Stimulated activated CD8-positive, alpha-beta memory T cell treated with anti-CD3 and anti-CD28 coated beads, Interleukin-7, amount 100 ng/mL, for 1 hour (primary cell): ENCODE measurements at regions not wholly inside any gene's neighbourhood (a gene's known extent, or its start where the extent isn't known, plus 50 kb on each side); places are given as distances from the start of the nearest gene placed in this dataset.

Experiments used
- DNase-seq, 2 donors: peaks; one replicate each; pipeline ENCODE4 v3.0.0-alpha.2; 2020; ENCODE audit warnings: low read depth in 2 of 2

- no peak for DNase-seq
Measured at GRCh38 chr1:29453502-29454240, 217.3 kb downstream of the PTPRU start.

DNA sequence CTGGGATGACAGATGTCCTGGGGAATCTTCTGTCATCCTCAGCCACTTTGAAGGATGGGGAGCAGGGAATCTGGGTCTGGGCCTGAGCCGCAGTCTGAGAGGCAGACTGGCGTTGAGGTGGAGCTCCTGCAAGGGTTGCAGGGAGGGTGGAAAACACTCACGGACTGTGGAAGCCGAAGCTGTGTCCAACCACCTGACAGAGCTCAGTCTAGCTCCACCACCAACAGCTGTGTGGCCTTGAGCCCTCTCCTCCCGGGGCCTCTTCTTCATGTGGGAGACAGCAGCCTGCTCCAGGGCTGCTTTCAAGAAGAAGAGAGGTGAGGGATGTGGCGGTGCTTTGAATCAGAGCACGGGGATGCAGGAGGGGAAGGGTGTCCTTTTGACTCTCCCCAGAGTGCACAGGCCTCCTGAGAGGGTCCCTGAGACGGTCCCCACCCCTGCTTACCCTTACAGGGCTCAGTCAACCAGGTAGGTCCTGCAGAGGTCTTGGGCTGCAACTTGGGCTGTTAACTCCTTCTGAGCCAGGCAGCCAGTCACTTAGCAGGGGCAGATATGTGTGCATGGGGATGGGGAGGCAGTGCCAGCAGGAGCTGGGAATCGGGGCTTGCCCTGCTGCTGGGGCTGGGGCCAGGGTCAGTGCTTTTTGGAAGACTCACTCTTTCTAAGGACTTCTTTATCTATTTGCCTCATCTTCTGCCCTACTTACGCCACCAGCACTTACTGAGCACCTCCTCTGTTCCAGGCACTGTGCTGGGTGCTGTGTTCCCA lies 216.3 kb downstream of the PTPRU start:
- no peak for DNase-seq

DNA sequence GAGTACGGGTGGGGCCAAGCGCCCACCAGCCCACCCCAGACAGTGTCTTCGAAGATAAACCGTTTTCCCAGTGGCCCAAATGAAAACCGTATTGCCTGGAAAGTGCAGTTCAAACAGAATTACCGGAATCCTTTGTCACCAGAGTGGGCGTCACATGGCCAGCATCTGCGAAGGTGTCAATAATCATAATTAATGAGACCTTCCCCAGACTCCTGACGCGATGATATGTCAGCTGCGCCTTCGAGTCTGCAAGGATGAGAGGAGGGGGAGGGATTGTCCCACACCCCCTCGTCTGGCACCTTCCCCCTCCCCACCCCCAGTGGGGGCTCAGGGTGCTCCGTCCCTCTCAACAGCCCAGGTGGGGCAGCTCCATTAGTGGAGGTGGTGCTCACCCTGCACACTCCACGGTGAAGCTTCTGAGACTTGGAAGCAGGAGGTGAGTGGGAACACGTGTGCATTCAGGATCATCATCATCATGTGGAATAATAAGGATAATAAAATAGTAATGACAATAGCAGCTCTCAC lies 215.1 kb downstream of the PTPRU start:
- no peak for DNase-seq

GRCh38 chr1:29450591-29450990 lies 214.3 kb downstream of the PTPRU start:
- no peak for DNase-seq

DNA sequence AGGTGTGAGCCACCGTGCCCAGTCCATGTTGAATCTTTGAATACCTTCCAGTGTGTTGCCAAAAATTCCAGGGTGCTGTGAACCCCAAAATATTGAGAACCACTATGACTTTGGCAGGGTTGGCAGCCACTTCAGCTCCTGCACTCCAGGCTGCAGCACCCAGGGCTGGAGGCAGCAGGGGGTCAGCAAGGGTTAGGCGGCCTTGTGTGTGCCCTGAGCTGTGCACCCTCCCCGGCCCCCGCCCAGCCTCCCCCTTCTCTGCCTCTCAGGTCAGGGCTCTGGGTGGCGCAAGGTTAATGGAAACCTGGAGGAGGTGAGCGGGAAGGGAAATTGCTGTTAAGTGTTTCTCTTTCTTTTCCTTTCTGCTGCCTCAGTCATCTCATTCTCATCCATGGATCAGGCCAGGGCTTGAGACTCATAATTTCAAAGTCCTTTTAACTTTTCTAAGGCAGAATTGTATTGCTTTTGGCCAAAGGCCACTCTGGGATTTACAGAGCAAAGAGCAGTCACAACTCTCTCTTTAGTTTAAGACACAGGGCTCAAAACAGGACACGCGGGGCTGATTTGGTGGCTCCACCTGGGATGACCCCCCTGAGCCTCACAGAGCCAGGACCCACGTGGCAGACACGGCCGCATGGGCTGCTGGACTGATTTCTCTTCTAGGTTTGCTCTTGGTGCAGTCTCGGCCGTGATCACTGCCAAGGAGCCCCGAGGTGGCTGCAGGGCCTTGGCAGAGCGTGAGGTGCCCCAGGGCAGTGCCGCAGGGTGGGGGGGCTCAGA lies 212.3 kb downstream of the PTPRU start:
- DNase-seq = no peak

DNA sequence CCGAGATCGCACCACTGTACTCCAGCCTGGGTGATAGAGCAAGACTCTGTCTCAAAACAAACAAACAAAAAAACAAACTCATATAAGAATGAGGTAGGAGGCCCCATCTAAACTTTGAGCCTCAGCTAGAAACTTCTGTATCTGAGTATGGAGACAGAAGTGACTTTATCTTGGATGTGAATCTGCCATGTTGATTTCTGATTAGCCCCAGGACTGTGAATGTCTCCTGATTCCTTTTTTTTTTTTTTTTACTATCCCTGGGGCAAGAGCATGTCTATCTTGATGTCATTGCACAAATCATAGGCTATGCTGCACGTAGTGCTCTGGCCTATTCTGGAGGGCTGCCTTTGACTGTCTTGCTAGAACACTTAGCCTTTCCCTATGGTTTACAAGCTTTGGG lies 211.0 kb downstream of the PTPRU start:
- DNase-seq = no peak

GRCh38 chr1:29444782-29445729 lies 208.7 kb downstream of the PTPRU start:
- DNase-seq = no peak

DNA sequence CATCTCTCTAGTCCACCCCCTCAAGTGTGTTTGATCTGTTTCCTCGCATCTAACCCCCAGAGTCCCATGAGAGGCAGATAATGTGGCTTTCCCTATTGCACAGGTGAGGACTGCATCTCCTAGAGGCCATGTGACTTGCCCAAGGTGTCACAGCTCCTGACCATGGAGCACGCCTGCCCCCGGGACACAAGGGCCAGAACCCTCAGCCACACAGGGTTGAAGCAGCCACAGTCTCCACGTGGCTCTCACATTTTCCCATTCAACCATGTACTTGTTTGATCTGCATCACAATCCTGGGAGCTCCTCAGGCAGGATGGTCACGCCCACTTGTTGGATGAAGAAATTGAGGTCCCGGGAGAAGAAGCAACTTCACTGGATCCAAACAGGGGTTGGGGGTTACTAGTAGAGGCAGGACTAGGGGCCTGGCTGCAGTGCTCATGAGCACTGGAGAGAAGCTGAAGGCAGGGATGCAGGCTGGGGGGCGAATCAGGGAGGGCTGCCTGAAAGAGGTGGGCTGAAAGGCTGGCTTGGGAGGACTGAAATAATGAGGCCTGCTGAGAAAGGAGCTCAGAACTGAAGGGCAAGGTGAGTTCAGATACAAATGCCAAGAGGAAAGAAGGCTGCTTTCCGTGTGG lies 207.9 kb downstream of the PTPRU start:
- no peak for DNase-seq

DNA sequence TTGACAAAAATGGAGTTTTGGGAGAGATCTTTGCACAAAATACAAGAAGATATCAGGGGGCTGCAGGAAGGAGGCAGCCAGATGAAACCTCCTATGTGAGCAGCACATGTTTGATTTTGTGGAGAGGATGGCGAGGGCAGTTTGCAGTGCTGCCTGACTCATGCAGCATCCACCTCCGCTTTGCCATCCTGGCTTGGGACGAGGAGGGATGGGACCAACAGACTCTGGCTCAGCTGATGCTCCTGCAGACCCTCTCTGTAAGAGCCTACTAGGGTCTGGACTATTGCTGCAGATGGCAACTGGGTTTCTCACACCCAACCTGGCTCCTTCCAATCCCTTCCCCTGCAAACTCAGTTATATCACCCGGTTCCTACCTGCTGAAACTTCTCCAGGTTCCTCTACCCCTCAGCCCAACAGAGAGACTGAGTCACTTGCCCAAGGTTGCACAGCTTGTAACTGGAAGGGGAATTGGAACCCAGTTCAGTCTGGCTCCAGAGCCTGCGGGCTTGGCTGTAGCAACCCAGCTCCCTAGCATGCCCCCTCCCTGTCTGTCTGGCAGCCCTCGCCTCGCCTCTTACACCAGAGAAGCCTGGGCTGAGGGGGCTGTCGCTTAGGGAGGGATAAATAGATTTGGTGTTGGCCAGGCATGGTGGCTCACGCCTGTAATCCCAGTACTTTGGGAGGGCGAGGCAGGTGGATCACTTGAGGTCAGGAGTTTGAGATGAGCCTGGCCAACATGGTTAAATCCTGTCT lies 205.8 kb downstream of the PTPRU start:
- no peak for DNase-seq

GRCh38 chr1:29439615-29440014 lies 203.3 kb downstream of the PTPRU start:
- DNase-seq = no peak

DNA sequence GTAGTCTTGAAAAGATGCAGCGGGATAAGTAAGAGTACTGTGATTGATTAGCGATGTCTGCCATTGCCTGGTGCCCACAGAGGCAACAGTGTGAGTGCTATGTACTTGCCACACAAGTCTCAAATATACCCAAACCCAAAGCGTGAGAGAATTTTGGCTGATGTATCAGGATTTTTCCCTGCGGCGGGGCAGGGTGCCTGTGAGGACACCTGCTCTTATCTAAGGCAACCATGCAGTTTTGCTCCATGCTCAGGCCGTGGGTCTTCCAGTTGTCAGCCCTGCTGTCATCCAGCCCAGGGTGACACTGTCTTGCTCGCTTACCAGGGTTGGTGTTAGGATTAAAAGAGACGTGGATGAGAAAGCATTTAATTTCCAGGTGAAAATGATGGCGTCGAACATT lies 202.7 kb downstream of the PTPRU start:
- DNase-seq = no peak

DNA sequence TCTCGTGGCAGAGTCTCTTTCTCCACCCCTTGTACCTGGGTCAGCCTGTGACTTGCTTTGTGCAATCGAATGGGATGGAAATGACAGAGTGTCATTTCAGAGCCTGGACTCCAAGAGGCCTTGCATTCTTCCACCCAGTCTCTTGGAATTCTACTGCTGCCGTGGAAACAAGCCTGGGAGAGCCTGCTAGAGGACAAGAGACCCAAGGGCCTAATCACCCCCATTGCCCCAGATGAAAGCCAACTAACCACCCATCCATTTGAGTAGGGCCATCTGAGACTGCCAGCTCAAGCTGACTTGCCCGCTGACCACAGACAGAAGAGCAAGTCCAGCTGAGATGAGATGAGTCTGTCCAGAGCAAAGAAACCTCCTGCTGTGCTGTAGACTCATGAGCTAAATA lies 201.6 kb downstream of the PTPRU start:
- DNase-seq = no peak

DNA sequence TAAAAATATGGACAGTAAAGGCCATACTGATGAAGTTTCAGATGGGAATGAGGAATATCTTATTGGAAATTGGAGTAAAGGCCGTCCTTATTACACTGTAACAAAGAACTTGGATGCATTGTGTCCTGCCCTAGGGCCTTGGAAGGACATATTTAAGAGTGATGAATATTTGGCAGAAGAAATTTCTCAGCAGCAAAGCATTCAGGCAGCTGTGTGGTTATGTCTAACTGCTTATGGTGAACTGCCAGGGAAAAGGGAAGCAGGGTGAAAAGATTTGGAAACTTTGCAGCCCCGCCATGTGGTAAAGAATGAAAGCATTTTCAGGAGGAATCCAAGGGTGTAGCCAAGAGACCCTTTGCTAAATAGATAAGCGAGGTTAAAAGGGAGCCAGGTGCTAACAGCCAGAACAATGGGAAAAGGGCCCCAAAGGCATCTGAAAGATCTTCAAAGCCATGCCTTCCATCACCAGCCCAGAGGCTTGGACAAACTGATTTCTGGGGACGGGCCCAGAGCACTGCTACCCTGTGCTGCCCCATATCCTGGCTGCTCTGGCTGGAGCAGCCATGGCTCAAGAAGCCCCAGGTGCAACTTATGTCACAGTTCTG lies 200.0 kb downstream of the PTPRU start:
- DNase-seq = no peak

- no peak for DNase-seq
Measured at GRCh38 chr1:29433830-29434229, 197.5 kb downstream of the PTPRU start.

DNA sequence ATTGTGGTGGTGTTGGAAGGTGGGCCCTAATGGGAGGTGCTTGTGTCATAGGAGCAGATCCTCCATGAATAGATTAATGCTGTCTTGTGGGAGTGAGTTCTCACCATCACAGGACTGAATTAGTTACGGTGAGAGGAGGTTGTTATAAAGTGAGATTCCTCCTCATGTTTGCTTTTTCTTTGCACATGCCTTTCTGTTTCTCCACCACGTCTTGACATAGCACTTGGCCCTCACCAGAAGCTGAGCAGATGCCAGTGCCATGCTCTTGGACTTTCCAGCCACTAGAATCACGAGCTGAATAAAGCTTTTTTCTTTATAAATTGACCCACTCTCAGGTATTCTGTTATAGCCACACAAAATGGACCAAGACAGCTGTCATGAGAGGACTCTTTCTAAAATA lies 194.8 kb downstream of the PTPRU start:
- no peak for DNase-seq

GRCh38 chr1:29429656-29430055 lies 193.3 kb downstream of the PTPRU start:
- no peak for DNase-seq

- DNase-seq = no peak
Measured at GRCh38 chr1:29428997-29429396, 192.7 kb downstream of the PTPRU start.

- DNase-seq = no peak
Measured at GRCh38 chr1:29428280-29428615, 191.9 kb downstream of the PTPRU start.

- DNase-seq = no peak
Measured at GRCh38 chr1:29427614-29428279, 191.4 kb downstream of the PTPRU start.
